G401.6 (cell line): ENCODE measurements at regions not wholly inside any gene's neighbourhood (a gene's known extent, or its start where the extent isn't known, plus 50 kb on each side); places are given as distances from the start of the nearest gene placed in this dataset.
"Not testable (repeated sequence)": the region's sequence is repeated elsewhere in the genome, so short reads cannot be mapped to it uniquely, and the experiment has no call there.

Experiments used
- FAIRE-seq: peaks from 2 replicates; lab custom pipeline; 2012; peaks lifted over from hg19 to GRCh38; lab: Jason Lieb, UNC

- FAIRE-seq, result not testable (repeated sequence)
Observed at GRCh38 chr20:26373066-26373465, 676.4 kb upstream of the ZNF337 start.

GRCh38 chr20:26354511-26354910, 657.9 kb upstream of the ZNF337 start:
- FAIRE-seq, result no peak

GRCh38 chr20:26347396-26347795, 650.7 kb upstream of the ZNF337 start:
- FAIRE-seq, result no peak

GRCh38 chr20:26340460-26341065, 643.9 kb upstream of the ZNF337 start:
- FAIRE-seq, result not testable (repeated sequence)

GRCh38 chr20:26324177-26324576, 627.5 kb upstream of the ZNF337 start:
- no peak for FAIRE-seq

- FAIRE-seq, result no peak
Observed at GRCh38 chr20:26315054-26315453, 618.4 kb upstream of the ZNF337 start.

- not testable (repeated sequence) for FAIRE-seq
Observed at GRCh38 chr20:26309720-26310119, 613.1 kb upstream of the ZNF337 start.

GRCh38 chr20:26308961-26309360, 612.3 kb upstream of the ZNF337 start:
- no peak for FAIRE-seq

- no peak for FAIRE-seq
Observed at GRCh38 chr20:26295006-26295405, 598.4 kb upstream of the ZNF337 start.

GRCh38 chr20:26288379-26289061, 591.9 kb upstream of the ZNF337 start:
- FAIRE-seq, result not testable (repeated sequence)

GRCh38 chr20:26279238-26279637, 582.6 kb upstream of the ZNF337 start:
- no peak for FAIRE-seq

- FAIRE-seq, result no peak
Observed at GRCh38 chr20:26277339-26277738, 580.7 kb upstream of the ZNF337 start.

- no peak for FAIRE-seq
Observed at GRCh38 chr20:26276554-26277210, 580.0 kb upstream of the ZNF337 start.

- FAIRE-seq, result not testable (repeated sequence)
Observed at GRCh38 chr20:26268762-26269161, 572.1 kb upstream of the ZNF337 start.

GRCh38 chr20:26260925-26261324, 564.3 kb upstream of the ZNF337 start:
- FAIRE-seq, result not testable (repeated sequence)

GRCh38 chr20:26252311-26252975, 555.8 kb upstream of the ZNF337 start:
- FAIRE-seq, result not testable (repeated sequence)

GRCh38 chr20:26251376-26251775, 554.7 kb upstream of the ZNF337 start:
- FAIRE-seq, result not testable (repeated sequence)

GRCh38 chr20:26250249-26251114, 553.8 kb upstream of the ZNF337 start:
- not testable (repeated sequence) for FAIRE-seq

GRCh38 chr20:26243731-26244130, 547.1 kb upstream of the ZNF337 start:
- FAIRE-seq, result no peak

- FAIRE-seq, result not testable (repeated sequence)
Observed at GRCh38 chr20:26220609-26221008, 524.0 kb upstream of the ZNF337 start.

GRCh38 chr20:26219546-26219945, 522.9 kb upstream of the ZNF337 start:
- not testable (repeated sequence) for FAIRE-seq

GRCh38 chr20:26218301-26218700, 521.6 kb upstream of the ZNF337 start:
- no peak for FAIRE-seq
